Fibroblast of peridontal ligament (primary cell): ENCODE measurements at regions not wholly inside any gene's neighbourhood (a gene's known extent, or its start where the extent isn't known, plus 50 kb on each side); places are given as distances from the start of the nearest gene placed in this dataset.
A peak's percentile ranks its signal among the peaks of the same experiment; 100 is the strongest.

Experiments
- DNase-seq: peaks from one replicate; pipeline ENCODE4 v3.0.0-alpha.2; 2010; ENCODE audit errors: extremely low read depth

DNA sequence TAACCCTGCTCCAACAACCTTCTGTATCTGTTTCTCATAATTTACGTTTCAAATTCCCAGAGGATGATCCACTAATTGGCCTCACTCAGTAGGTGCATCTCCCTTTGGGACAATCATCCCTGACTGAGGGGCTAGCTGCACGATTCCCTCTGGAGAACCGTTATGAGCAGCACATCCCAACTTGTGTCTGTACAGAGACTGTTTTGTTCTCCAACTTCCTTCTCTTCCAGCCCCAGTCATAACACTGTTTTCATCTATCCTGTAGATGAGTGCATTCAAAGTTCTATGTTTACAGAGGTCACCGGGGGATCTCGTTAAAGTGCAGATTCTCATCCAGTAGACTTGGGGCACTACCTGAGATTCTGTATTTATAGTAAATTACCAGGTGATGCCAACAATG lies 187.2 kb downstream of the REEP3 start:
- DNase-seq: no peak

DNA sequence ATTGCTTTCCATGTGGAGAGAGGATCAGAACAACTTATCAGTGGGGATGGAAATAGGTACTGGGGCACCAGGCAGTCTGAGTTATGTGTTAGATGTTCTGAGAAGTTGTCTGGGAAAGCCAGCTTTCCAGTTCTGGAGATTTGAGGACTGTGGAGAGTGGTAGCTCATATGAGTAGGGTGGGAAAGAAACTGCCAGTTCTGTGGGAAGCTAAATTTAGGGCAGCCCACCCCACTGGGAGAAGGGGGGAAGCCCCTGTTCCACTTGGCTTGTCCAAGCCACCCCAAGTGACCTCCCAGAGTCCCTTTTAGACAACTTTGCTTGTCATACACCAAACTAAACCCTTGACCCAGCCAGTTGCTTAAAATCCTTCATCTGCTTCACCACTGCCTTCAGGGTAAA lies 189.5 kb downstream of the REEP3 start:
- no peak for DNase-seq

DNA sequence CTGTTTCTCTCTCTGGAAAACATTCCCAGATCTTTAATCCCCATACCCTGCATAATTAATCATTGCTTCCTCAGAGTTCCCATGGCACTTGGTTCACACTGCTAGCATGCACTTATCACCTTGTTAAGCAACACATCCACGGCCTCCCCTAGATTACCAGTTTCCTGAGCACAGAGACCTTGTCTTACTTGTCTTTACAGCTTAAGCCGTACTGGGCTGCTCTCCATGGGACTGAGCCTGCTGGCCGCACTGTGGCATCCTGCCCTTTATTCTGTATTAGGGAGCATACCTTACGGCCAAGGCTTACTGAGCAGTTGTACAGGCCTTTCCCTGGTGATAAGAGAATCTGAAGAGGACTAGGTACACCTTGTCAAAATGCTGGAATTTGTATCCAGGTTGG lies 190.2 kb downstream of the REEP3 start:
- no peak for DNase-seq

DNA sequence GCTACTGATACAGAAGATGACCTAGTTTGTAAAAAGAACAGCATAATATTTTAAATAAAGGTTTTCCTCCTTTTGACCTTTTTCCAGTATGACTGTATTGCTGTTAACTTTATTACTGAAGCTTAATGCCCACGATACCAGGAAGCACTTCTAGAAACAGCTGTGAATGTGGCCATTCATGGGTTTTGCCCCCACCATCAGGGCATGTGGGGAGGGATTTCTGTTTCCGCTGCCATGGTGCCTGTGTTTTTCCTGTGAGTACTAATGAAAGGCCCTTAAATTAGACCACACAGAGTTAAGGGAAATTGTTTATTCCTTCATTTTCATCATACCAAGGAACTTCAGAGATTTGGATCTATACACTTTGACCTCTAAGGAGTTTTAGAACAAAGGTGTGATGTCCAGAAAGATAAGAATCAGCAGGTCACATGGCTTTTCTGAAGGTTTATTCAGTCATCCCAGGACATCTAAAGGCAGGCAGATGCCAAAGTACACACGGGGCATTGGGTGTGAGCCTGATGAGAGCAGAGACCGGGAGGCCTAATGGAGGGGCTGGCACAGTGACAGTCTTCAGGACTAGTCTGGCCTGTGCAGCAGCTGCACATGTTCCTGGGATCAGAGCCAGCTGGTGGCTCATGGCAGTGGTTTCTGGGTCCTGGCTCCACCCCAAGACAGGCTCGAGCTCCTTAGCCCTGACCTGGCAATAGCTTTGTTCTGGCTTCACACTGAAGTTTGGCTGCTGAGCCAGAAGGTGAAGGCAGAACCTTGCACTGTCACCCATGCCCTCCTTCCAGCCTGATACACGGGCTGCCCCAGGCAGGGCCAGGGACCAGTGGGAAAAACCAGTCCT lies 190.9 kb downstream of the REEP3 start:
- peak; percentile 93 for DNase-seq

DNA sequence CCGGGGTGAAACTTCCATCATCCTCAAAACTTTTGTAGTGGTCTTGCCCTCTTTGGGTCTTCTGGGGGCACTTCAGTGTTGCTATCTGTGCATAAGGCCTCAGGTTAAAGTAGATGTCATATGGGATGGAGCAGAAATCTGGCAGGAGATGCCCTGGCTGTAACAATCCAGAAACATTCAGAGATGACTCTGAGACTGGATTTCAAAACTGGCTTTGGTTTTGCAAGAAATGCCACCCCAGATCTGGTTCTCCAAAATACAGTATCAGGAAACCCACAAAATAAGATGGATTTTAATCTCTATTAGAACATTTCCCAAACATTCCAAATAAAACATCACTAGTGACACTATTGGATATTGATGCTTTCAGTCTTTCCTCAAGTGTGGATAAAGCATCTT lies 191.5 kb downstream of the REEP3 start:
- peak; percentile 48 for DNase-seq

DNA sequence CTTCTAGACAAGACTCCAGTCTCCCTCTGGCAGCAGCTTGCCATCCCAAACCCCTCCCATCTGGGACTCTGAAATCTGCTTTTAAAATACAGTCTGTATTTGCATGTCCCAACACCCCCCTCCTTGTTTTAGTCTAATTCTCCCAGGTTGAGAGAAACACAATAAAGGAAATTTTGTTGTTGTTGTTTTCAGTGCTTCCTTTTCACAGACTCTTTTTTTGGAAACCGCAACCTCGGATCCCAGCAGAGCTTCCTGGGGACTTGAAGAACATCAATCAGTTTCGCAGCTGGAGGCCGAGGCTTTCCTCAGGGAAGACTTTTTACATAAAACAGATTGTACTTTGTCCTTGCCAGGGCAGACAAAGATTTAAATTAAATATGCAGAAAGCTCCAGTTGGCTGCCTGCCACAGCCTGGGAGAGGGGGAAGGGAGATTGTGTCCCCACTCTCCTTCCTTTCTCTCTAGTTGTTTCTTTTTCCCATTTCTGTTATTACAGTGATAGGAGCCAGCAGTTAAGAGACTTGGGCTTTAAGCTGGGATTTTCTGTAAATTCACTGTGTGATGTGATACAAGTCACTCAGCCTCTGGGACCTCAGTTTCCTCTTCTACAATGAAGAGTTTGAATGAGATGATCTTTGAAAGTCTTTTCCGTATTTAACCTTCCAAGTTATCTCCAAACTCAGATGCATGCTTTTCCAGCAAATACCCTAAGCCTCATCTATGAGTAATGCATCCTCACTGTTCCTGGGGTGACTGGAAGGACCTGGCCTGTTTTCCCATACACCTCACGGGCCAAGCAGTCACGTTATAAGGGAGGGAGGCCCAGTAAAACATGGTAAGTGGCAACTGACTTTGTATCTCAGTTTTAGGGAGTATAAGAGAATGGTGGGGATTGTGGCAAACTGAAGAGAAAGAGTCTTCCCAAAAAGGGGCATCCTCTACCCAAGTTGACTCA lies 192.3 kb downstream of the REEP3 start:
- DNase-seq: peak; percentile 60

DNA sequence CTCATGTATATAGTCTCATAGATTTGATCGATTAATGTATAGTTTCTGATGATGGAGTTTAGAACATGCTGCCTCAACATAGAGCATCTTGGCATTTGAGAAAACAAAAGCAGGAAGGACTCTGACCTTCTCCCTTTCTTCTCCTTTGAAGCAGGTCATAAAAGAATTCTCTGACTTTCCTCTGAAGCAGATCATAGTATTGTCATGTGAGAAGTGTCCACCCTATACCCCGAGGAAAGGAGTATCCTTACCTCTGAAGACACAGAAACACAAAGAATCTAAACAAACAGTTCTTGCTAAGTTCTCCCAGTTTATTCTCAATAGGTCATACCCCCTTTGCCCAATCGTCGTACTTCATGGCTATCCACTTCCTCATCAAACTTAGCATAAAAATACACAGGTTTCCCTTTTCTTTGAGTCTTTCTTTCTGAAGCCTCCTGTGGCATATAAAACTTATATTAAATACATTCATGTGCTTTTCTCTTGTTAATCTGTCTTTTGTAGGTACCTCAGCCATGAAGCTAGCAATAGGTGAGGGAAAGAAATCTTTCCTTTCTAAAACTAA lies 194.9 kb downstream of the REEP3 start:
- no peak for DNase-seq

DNA sequence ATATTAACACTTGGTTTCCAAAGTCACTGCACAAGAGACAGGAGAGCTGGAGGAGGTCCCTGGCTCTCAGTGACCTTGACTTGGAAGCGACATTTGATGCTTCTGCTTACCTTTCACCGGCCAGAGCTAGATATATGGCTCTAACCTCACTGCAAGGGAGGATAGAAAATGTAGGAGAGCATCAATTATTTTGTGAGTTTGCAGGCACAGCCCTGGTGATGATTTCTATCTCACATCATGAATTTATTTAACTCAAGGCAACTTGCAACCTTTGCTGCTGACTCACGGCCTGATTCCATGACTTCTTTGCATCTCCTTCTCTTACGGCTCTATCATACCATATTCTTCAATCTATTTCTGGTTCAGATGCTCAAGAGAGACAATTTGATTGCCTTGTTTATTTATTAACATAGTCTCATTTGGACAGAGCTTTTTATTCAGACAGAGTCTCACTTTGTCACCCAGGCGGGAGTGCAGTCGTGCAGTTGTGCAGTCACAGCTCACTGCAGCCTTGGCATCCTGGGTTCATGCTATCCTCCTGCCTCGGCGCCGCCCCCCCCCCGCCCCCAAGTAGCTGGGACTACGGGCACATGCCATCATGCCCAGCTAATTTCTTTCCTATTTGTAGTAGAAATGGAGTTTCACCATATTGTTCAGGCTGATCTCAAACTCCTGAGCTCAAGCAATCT lies 196.0 kb downstream of the REEP3 start:
- DNase-seq: peak; percentile 64

DNA sequence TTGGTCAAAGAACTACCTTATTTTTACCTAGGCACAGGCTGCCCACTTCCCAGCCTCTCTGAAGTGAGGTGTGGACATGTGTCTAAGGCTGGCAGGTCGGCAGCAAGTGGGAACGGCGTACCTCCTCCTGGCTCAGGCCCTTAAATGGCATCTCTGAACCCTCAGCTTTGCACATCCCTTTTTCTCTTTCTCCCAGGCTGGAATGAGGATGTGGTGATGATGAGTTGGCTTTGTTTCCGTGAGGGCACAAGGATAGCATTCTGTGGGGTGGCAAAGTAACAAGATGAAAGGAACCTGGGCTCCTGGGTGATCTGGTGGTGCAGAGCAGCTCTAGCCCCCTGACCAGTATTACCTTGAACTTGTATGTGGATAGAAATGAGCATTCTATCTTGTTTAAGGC lies 196.8 kb downstream of the REEP3 start:
- DNase-seq: no peak

DNA sequence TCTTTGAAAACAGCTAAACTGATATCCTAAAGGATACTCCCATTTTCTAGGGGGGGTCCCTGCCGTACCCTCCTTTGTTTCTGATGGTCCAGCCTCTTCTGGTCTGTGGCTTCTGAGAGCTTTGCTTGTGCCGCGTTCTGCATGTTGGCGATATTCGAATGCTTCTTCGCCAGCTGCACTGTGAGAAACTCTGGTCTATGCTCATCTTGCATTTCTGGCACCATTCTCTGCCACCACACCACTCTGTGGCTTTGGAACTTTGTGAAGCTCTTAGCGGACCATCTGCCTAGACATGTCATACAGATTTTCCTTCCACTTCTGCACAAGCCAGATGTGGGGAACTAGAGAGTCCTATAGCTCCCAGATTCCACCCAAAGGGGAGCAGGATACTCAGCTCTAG lies 197.2 kb downstream of the REEP3 start:
- DNase-seq: no peak

DNA sequence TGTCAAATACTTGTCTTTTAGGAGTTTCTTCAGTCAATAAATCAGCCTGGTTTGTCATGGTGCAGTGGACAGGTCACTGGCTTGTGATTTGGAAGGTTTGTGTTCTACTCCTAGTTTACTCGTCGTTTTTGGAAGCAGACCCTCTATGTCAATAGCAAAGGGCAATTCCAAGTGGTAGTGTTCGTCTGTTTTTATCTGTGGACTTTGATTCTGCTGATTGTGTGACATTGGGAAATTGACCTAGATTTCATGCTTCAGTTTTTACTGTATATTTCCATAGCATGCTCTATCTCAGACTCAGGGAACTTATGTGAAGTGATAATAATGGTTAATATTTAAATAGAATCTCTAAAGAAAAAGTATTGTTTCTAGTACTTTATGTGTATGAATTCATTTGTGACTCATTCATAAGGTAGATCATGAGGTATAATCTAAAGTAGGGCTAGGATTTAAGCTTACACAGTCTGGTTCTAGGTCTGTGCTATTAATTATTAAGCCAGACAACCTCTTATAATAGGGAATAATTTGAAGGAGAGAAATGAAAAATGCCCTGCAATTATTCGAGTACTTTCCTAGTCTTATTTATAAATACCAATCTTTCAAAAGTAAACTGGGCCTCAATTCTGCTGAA lies 198.1 kb downstream of the REEP3 start:
- DNase-seq: no peak

DNA sequence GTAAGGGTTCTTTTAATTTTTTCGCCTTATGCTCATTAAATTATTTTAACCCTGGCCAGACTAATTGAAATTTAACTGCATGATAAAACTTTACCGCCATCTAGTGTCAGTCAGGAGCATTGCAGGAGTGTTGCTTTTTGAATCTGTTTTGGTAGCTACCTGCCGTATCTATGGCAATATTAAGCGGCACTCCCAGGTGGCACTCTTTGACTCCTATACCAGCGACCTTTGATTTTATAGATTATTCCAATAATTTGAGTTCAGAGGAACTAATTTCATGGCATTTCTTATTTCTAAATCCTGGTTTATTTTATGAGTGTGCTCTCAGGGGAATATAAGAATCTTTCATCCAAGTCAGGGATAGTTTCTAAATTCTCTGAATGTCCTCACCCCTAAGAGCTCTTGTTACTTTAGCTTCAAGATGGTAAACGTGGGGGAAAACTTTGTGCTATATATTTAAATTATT lies 198.9 kb downstream of the REEP3 start:
- DNase-seq: peak; percentile 71

DNA sequence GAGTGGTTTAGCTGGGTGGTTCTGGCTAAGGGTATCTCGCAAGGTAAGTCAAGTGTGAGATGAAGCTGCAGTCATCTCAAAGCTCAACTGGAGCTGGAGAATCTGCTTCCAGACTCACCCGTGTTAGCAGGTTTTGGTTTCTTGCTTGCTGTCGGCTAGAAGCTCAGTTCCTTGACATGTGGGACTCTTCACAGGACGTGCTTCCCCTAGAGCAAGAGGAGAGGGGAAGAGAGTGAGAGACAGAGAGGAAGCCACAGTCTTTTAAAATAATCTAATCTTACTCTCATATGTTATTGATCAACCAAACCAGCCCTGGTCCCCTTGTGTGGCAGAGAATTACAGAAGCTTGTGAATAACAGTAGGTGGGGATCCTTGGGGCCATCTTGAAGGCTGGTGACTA lies 199.5 kb downstream of the REEP3 start:
- no peak for DNase-seq

DNA sequence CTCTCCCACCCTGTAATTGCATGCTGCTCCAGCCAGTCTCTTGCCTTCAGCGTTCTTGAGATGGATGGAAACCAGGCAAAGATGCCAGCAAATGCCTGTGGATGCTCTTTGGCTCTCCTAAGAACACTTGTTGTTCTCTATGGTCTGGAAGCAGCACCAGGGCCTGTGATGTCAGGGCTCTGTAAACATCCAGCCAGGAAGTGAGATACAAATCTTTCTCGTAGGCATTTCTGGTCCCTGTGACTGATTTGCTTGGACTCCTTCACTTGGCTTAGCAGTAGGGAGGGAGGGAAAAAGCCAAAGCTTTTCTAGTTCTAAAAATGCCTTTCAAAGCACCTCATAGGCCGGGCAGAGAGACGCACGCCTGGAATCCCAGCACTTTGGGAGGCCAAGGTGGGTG lies 201.3 kb downstream of the REEP3 start:
- DNase-seq: peak; percentile 76

DNA sequence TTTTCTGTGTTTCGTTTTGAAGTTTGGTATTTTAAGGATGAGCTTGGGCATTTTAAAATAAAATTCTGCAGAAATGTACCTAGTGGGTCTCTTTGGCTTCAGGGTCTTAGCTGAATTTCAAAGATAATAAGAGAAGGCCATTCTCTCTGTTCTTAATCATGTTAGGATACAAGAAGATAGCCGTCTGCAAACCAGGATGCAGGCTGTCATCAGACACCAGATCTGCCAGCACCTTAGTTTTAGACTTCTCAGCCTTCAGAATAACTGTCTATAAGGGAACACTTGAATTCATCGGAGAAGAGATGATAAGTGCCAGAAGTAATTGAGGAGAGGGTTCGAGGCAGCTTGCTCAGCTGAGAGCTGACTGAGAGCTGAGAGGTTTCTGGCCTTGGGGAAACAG lies 202.1 kb downstream of the REEP3 start:
- DNase-seq: no peak

DNA sequence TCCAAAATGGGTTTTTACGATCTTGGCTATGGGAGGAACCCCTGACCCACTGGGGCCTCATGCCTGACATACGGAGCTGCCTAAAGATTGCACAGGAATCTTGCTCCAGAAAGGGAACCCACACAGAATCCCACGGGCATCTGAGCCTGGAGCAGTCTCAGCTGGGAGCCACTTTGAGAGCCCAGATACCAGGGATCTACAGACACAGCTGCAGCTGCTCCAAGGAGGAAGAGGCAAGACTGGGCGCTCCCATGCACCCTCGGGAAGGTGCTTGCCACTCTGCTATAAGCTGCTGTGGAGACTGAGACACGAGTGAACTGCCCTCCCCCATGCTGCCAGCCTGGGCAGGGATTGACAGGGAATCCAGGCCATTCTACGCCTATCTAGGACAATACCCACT lies 202.5 kb downstream of the REEP3 start:
- DNase-seq: no peak

DNA sequence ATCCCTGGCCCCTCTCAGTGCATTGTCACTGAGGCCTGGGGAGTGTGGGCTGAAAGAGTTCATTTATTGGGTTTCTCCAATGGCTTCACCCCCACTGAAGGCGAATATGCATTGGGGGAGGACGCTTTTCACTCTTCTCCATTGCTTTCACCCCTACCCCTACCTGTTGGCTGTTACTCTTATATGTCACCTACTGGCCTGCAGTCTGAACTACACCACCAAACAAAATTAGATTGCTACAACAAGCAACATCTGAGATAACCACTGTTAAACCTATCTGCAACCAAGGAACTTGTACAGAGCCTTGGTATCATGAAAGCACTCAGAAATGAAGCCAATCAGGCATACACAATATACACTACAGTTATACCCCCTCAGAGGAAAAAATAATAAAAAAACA lies 203.7 kb downstream of the REEP3 start:
- no peak for DNase-seq

DNA sequence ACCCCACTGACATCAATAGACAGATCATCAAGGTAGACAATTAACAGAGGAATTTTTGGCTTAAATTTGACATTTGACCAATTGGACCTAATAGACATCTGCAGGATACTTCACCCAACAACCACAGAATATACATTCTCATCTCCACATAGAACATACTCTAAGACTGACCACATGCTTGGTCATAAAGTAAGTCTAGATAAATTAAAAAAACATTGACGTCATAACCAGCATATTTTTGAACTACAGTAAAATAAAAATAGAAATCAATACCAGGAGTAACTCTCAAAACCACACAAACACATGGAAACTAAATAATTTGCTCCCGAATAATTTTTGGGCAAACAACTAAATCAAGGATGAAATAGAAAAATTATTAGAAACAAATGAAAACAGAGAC lies 205.7 kb downstream of the REEP3 start:
- DNase-seq: no peak

DNA sequence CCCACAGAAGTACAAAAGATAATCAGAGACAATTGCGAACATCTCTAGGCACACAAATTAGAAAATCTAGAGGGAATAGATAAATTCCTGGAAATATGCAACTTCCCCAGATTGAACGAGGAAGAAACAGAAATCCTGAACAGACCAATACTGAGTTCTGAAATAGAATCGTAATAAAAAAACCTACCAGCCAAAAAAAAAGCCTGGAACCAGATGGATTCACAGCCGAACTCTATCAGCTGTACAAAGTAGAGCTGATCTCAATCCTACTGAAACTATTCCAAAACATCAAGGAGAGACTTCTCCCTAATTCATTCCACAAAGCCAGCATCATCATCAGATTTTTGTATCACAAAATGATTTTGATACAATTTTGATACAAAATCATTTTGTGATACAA lies 206.4 kb downstream of the REEP3 start:
- no peak for DNase-seq

DNA sequence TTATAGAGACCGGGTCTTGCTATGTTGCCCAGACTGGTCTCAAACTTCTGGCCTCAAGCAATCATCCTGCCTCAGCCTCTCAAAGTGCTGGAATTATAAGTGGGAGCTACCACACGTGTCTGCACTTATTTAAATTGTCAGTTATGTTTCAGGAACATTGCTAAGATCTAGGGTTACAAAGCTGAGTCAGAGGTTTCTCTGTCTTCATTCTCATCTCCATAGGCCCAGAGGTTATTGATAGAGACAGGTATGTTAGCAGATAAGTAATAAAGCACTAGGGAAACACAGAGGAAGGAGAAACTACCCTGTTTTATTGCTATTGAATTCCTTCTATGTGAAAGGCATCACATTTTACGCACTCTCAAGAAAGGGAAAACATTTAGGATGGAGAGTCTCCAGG lies 214.1 kb downstream of the REEP3 start:
- DNase-seq: no peak

DNA sequence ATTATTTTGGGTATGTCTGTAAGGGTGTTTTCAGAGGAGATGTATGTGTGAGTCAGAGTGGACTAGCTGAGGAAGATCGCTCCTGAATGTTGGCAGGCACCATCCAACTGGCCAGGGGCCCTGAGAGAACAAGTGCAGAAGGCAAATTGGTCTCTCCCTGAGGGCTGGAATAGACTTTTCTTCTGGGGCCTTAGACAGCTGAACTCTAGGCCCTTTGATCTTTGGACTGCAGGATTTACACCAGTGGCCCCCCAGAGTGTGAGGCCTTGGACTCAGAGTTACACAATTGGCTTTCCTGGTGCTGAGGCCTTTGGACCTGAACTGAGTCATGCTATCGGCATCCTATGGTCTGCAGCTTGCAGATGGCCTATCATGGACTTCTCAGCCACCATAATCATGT lies 217.2 kb downstream of the REEP3 start:
- DNase-seq: peak; percentile 40
